ENCODE measurements at regions not wholly inside any gene's neighbourhood (a gene's known extent, or its start where the extent isn't known, plus 50 kb on each side); places are given as distances from the start of the nearest gene placed in this dataset.

DNA sequence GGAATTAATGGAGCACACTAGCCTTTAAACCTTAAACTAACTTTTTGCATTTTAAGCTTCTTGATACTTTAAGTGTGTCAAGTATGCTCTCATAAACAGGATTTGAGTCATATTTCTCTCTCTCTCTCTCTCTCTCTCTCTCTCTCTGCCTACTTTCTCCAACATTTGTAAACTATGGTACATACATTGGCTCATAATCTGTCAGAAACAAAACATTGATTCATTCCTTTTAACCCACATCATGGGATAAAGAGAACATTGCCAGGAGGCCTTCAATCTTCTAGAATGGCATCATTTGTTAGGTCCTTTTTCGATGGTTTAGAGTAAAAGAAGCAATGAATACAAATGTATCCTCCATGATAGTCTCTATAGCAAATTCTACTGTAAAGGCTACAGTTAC is 81.6 kb upstream of the RERGL start:
- Histone ChIP-seq H2AK9ac (replicated peaks; ENCODE audit: low read depth, low read length, poor library complexity) (no peak overlapping the region), H2BK20ac (ENCODE audit: low read depth, low read length) (no peak overlapping the region), H3K9me1 (ENCODE audit: insufficient read depth, low read length) (no peaks in the 10 kb centered on the region), H2BK15ac (ENCODE audit: low read depth, low read length) (no peak overlapping the region), H3K36me3 (ENCODE audit: control insufficient read depth, insufficient read depth, low read length) (no peaks in the 10 kb centered on the region), H3K27ac (ENCODE audit: insufficient read depth, low read length) (no peak overlapping the region), H3K23ac (ENCODE audit: low read depth, low read length) (no peak overlapping the region), H3K9ac (ENCODE audit: low read depth, low read length) (no peak overlapping the region), H2BK5ac (ENCODE audit: low read depth, low read length, poor library complexity, severe bottlenecking) (no peak overlapping the region), H3K9me3 (ENCODE audit: control insufficient read depth, insufficient read depth, low read length) (peaks cover 2% of the 10 kb centered on the region; the same call in 1 of the 2 replicates), H2BK120ac (ENCODE audit: low read depth, low read length) (no peak overlapping the region), H3K27me3 (ENCODE audit: control insufficient read depth, insufficient read depth, low read length) (no peaks in the 10 kb centered on the region), H3K56ac (ENCODE audit: extremely low read depth, insufficient read depth, low read length) (no peak overlapping the region), H4K5ac (ENCODE audit: low read depth, low read length) (no peak overlapping the region), H3K4me2 (ENCODE audit: low read depth, low read length) (no peak overlapping the region), H4K91ac (ENCODE audit: insufficient read depth, low read depth, low read length) (no peak overlapping the region), H3K18ac (ENCODE audit: low read depth, low read length) (no peak overlapping the region), H4K8ac (ENCODE audit: low read depth in 2 of 2, low read length in 2 of 2) (no peak overlapping the region), H3K14ac (replicated peaks; ENCODE audit: low read depth, low read length) (no peak overlapping the region), H3K79me1 (ENCODE audit: low read depth in 1 of 2, low read length in 2 of 2) (no peaks in the 10 kb centered on the region), H2AFZ (replicated peaks; ENCODE audit: low read length, poor library complexity) (no peak overlapping the region), H3K4me1 (ENCODE audit: control insufficient read depth, insufficient read depth, low read length) (no peaks in the 10 kb centered on the region), H4K20me1 (ENCODE audit: insufficient read depth, low read length) (no peaks in the 10 kb centered on the region), H2AK5ac (ENCODE audit: low read depth, low read length) (no peak overlapping the region), H3K4ac (ENCODE audit: low read depth, low read length) (no peak overlapping the region), H3K4me3 (ENCODE audit: insufficient read depth, low read depth, low read length) (no peak overlapping the region)
- TF ChIP-seq, protein P1, sequence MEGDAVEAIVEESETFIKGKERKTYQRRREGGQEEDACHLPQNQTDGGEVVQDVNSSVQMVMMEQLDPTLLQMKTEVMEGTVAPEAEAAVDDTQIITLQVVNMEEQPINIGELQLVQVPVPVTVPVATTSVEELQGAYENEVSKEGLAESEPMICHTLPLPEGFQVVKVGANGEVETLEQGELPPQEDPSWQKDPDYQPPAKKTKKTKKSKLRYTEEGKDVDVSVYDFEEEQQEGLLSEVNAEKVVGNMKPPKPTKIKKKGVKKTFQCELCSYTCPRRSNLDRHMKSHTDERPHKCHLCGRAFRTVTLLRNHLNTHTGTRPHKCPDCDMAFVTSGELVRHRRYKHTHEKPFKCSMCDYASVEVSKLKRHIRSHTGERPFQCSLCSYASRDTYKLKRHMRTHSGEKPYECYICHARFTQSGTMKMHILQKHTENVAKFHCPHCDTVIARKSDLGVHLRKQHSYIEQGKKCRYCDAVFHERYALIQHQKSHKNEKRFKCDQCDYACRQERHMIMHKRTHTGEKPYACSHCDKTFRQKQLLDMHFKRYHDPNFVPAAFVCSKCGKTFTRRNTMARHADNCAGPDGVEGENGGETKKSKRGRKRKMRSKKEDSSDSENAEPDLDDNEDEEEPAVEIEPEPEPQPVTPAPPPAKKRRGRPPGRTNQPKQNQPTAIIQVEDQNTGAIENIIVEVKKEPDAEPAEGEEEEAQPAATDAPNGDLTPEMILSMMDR (conservative IDR thresholded peaks at IDR 0.05; ENCODE audit: low read depth, low read length) = no peak
- CTCF ChIA-PET = no interaction called here
- no TSS peak for BruUV-seq (replicated peaks)
- WGBS, 2 experiments (ENCODE audit: extremely low coverage in 2 of 2, insufficient read length in 1 of 2) = no CpG with 5 or more reads among the region's 1 CpG
- intact Hi-C loops (cut with micrococcal nuclease) = no loop called here
- POLR2A ChIA-PET (ENCODE audit: unreplicated experiment) = no interaction called here
- ATAC-seq (ENCODE audit: low read depth) = peak; percentile 32; the same call in 1 of the 2 replicates
- in situ Hi-C loops (cut with MboI; ENCODE audit: low sequenced_read_pairs) = no loop called here
- no peak for DNase-seq
- dilution Hi-C loops (cut with HindIII; ENCODE audit: low sequenced_read_pairs, unreplicated experiment) = no loop called here
